KOPT-K1 (cell line): ENCODE measurements at regions not wholly inside any gene's neighbourhood (a gene's known extent, or its start where the extent isn't known, plus 50 kb on each side); places are given as distances from the start of the nearest gene placed in this dataset.

Experiments
- H3K27ac ChIP-seq: fragments of 200-600 bp; sonication (generic); 2 replicates; pipeline ENCODE4 v1.5.1; 2016; ENCODE audit warnings: antibody characterized with exemption, mild to moderate bottlenecking, low read depth, low read length; ENCODE audit not compliant: poor library complexity, severe bottlenecking
- H3K36me3 ChIP-seq: fragments of 200-600 bp; sonication (generic); 2 replicates; pipeline ENCODE4 v1.5.1; 2017; ENCODE audit warnings: antibody characterized with exemption, mild to moderate bottlenecking, low read length, moderate library complexity; ENCODE audit not compliant: insufficient read depth
- H3K9me3 ChIP-seq: fragments of 200-600 bp; sonication (generic); 2 replicates; pipeline ENCODE4 v1.5.1; 2017; ENCODE audit warnings: antibody characterized with exemption, low read length, mild to moderate bottlenecking; ENCODE audit not compliant: insufficient read depth, poor library complexity, severe bottlenecking

GRCh38 chr1:199675937-199676336, 351.6 kb upstream of the NR5A2 start:
- Histone ChIP-seq H3K27ac (no peak overlapping the region), H3K9me3 (no peaks in the 10 kb centered on the region)

GRCh38 chr1:199678771-199679170, 348.7 kb upstream of the NR5A2 start:
- no peak overlapping the region for H3K27ac ChIP-seq
- no peaks in the 10 kb centered on the region for H3K9me3 ChIP-seq
- no peaks in the 10 kb centered on the region for H3K36me3 ChIP-seq

More at GRCh38 chr1:199675937-199676336, 351.6 kb upstream of the NR5A2 start:
- no peaks in the 10 kb centered on the region for H3K36me3 ChIP-seq

GRCh38 chr1:199682081-199682480, 345.4 kb upstream of the NR5A2 start:
- Histone ChIP-seq H3K27ac (no peak overlapping the region), H3K9me3 (no peaks in the 10 kb centered on the region), H3K36me3 (no peaks in the 10 kb centered on the region)

- H3K9me3 ChIP-seq, result no peaks in the 10 kb centered on the region
- H3K27ac ChIP-seq, result no peak overlapping the region
- H3K36me3 ChIP-seq, result no peaks in the 10 kb centered on the region
These were observed 342.7 kb upstream of the NR5A2 start for GRCh38 chr1:199684686-199685273.

- no peak overlapping the region for H3K27ac ChIP-seq
- no peaks in the 10 kb centered on the region for H3K36me3 ChIP-seq
These were observed 342.1 kb upstream of the NR5A2 start for GRCh38 chr1:199685369-199685768.

GRCh38 chr1:199687321-199687720, 340.2 kb upstream of the NR5A2 start:
- no peaks in the 10 kb centered on the region for H3K9me3 ChIP-seq
- no peaks in the 10 kb centered on the region for H3K36me3 ChIP-seq
- H3K27ac ChIP-seq, result no peak overlapping the region

More at GRCh38 chr1:199685369-199685768, 342.1 kb upstream of the NR5A2 start:
- no peaks in the 10 kb centered on the region for H3K9me3 ChIP-seq

- no peaks in the 10 kb centered on the region for H3K36me3 ChIP-seq
- H3K27ac ChIP-seq, result no peak overlapping the region
- no peaks in the 10 kb centered on the region for H3K9me3 ChIP-seq
These were observed 339.3 kb upstream of the NR5A2 start for GRCh38 chr1:199688133-199688676.

- Histone ChIP-seq H3K9me3 (no peaks in the 10 kb centered on the region), H3K36me3 (no peaks in the 10 kb centered on the region), H3K27ac (no peak overlapping the region)
These were observed 338.7 kb upstream of the NR5A2 start for GRCh38 chr1:199688774-199689173.

GRCh38 chr1:199690496-199690895, 337.0 kb upstream of the NR5A2 start:
- no peaks in the 10 kb centered on the region for H3K9me3 ChIP-seq
- H3K27ac ChIP-seq, result no peak overlapping the region
- no peaks in the 10 kb centered on the region for H3K36me3 ChIP-seq

GRCh38 chr1:199691540-199691939, 336.0 kb upstream of the NR5A2 start:
- Histone ChIP-seq H3K27ac (no peak overlapping the region), H3K9me3 (no peaks in the 10 kb centered on the region), H3K36me3 (no peaks in the 10 kb centered on the region)

- H3K27ac ChIP-seq, result no peak overlapping the region
- H3K36me3 ChIP-seq, result no peaks in the 10 kb centered on the region
- H3K9me3 ChIP-seq, result no peaks in the 10 kb centered on the region
These were observed 333.8 kb upstream of the NR5A2 start for GRCh38 chr1:199693724-199694123.

- H3K36me3 ChIP-seq, result no peaks in the 10 kb centered on the region
- H3K9me3 ChIP-seq, result no peaks in the 10 kb centered on the region
- H3K27ac ChIP-seq, result no peak overlapping the region
These were observed 331.3 kb upstream of the NR5A2 start for GRCh38 chr1:199696225-199696624.

- H3K27ac ChIP-seq, result no peak overlapping the region
- H3K36me3 ChIP-seq, result no peaks in the 10 kb centered on the region
- H3K9me3 ChIP-seq, result no peaks in the 10 kb centered on the region
These were observed 329.3 kb upstream of the NR5A2 start for GRCh38 chr1:199698222-199698621.

GRCh38 chr1:199700551-199700950, 327.0 kb upstream of the NR5A2 start:
- Histone ChIP-seq H3K27ac (no peak overlapping the region), H3K36me3 (no peaks in the 10 kb centered on the region), H3K9me3 (no peaks in the 10 kb centered on the region)

- no peak overlapping the region for H3K27ac ChIP-seq
- H3K9me3 ChIP-seq, result no peaks in the 10 kb centered on the region
- H3K36me3 ChIP-seq, result no peaks in the 10 kb centered on the region
These were observed 325.8 kb upstream of the NR5A2 start for GRCh38 chr1:199701726-199702125.

GRCh38 chr1:199704231-199704630, 323.3 kb upstream of the NR5A2 start:
- no peaks in the 10 kb centered on the region for H3K36me3 ChIP-seq
- H3K27ac ChIP-seq, result no peak overlapping the region
- H3K9me3 ChIP-seq, result no peaks in the 10 kb centered on the region
